OCI-LY1 (cell line): ENCODE measurements at regions not wholly inside any gene's neighbourhood (a gene's known extent, or its start where the extent isn't known, plus 50 kb on each side); places are given as distances from the start of the nearest gene placed in this dataset.

Experiments
- EZH2 ChIP-seq: fragments of 200-600 bp; sonication (generic), shearing (Covaris generic); IDR thresholded peaks from 2 replicates; pipeline ENCODE4 v1.8.0; 2017; ENCODE audit warnings: borderline replicate concordance, mixed run types, mild to moderate bottlenecking, antibody characterized with exemption, low read length, moderate library complexity, mixed read lengths
- TF ChIP-seq, protein P1 (sequence below): fragments of 200-600 bp; sonication (generic), shearing (Covaris generic); IDR thresholded peaks from 2 replicates; pipeline ENCODE4 v1.5.1; 2017; ENCODE audit warnings: mild to moderate bottlenecking, antibody characterized with exemption, low read length, moderate library complexity, mixed read lengths

GRCh38 chr5:74407701-74408100, 232.8 kb downstream of the ENC1 start:
- no peak for TF ChIP-seq EZH2
- TF ChIP-seq, protein P1, sequence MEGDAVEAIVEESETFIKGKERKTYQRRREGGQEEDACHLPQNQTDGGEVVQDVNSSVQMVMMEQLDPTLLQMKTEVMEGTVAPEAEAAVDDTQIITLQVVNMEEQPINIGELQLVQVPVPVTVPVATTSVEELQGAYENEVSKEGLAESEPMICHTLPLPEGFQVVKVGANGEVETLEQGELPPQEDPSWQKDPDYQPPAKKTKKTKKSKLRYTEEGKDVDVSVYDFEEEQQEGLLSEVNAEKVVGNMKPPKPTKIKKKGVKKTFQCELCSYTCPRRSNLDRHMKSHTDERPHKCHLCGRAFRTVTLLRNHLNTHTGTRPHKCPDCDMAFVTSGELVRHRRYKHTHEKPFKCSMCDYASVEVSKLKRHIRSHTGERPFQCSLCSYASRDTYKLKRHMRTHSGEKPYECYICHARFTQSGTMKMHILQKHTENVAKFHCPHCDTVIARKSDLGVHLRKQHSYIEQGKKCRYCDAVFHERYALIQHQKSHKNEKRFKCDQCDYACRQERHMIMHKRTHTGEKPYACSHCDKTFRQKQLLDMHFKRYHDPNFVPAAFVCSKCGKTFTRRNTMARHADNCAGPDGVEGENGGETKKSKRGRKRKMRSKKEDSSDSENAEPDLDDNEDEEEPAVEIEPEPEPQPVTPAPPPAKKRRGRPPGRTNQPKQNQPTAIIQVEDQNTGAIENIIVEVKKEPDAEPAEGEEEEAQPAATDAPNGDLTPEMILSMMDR: no peak
